ENCODE measurements at regions not wholly inside any gene's neighbourhood (a gene's known extent, or its start where the extent isn't known, plus 50 kb on each side); places are given as distances from the start of the nearest gene placed in this dataset.

- H3K79me2 ChIP-seq (ENCODE audit: insufficient read depth, low read length) = no peaks in the 10 kb centered on the region
- H3K9me3 ChIP-seq (ENCODE audit: low read length) = no peaks in the 10 kb centered on the region
- H3K9me2 ChIP-seq (ENCODE audit: low read depth, low read length) = no peaks in the 10 kb centered on the region
- no peaks in the 10 kb centered on the region for H3K36me3 ChIP-seq (ENCODE audit: insufficient read depth, low read length)
- no peaks in the 10 kb centered on the region for H4K20me1 ChIP-seq (ENCODE audit: insufficient read depth, low read length)
- H3K27ac ChIP-seq (ENCODE audit: low read depth, low read length, poor library complexity, severe bottlenecking) = no peak overlapping the region
- no peak overlapping the region for H3K9ac ChIP-seq (ENCODE audit: low read length)
- no peaks in the 10 kb centered on the region for H3K27me3 ChIP-seq (ENCODE audit: insufficient read depth, low read length)
- H3K4me3 ChIP-seq (ENCODE audit: low read depth, low read length, poor library complexity, severe bottlenecking) = no peak overlapping the region
- no peak overlapping the region for H3K4me2 ChIP-seq (ENCODE audit: low read length)
- H3K4me1 ChIP-seq (ENCODE audit: insufficient read depth, low read length, severe bottlenecking) = no peaks in the 10 kb centered on the region
- no peak overlapping the region for H2AFZ ChIP-seq (ENCODE audit: low read length)
- no peaks in the 10 kb centered on the region for H3F3A ChIP-seq (ENCODE audit: insufficient read depth, low read length)
- TF ChIP-seq EZH2 (IDR thresholded peaks at IDR 0.05; ENCODE audit: borderline replicate concordance, low read length) (no peak), CTCF (IDR thresholded peaks at IDR 0.05; ENCODE audit: low read length) (no peak)
Observed at GRCh38 chr2:215744514-215744913, 268.8 kb downstream of the MREG start.

- no peak overlapping the region for H3K4me2 ChIP-seq (ENCODE audit: low read length)
- no peaks in the 10 kb centered on the region for H3K79me2 ChIP-seq (ENCODE audit: insufficient read depth, low read length)
- no peaks in the 10 kb centered on the region for H3K9me2 ChIP-seq (ENCODE audit: low read depth, low read length)
- H3K9me3 ChIP-seq (ENCODE audit: low read length) = no peaks in the 10 kb centered on the region
- H3K27me3 ChIP-seq (ENCODE audit: insufficient read depth, low read length) = no peaks in the 10 kb centered on the region
- no peaks in the 10 kb centered on the region for H3K36me3 ChIP-seq (ENCODE audit: insufficient read depth, low read length)
- H3F3A ChIP-seq (ENCODE audit: insufficient read depth, low read length) = no peaks in the 10 kb centered on the region
- H3K9ac ChIP-seq (ENCODE audit: low read length) = no peak overlapping the region
- no peak overlapping the region for H3K27ac ChIP-seq (ENCODE audit: low read depth, low read length, poor library complexity, severe bottlenecking)
- H2AFZ ChIP-seq (ENCODE audit: low read length) = no peak overlapping the region
- H3K4me3 ChIP-seq (ENCODE audit: low read depth, low read length, poor library complexity, severe bottlenecking) = no peak overlapping the region
- no peaks in the 10 kb centered on the region for H3K4me1 ChIP-seq (ENCODE audit: insufficient read depth, low read length, severe bottlenecking)
- TF ChIP-seq CTCF (IDR thresholded peaks at IDR 0.05; ENCODE audit: low read length) = no peak
- H4K20me1 ChIP-seq (ENCODE audit: insufficient read depth, low read length) = no peaks in the 10 kb centered on the region
Observed at GRCh38 chr2:215743066-215743465, 270.3 kb downstream of the MREG start.

GRCh38 chr2:215742021-215742420, 271.3 kb downstream of the MREG start:
- no peak overlapping the region for H3K9ac ChIP-seq (ENCODE audit: low read length)
- no peak overlapping the region for H3K4me2 ChIP-seq (ENCODE audit: low read length)
- no peaks in the 10 kb centered on the region for H3K9me2 ChIP-seq (ENCODE audit: low read depth, low read length)
- TF ChIP-seq EZH2 (IDR thresholded peaks at IDR 0.05; ENCODE audit: borderline replicate concordance, low read length) = no peak
- TF ChIP-seq CTCF (IDR thresholded peaks at IDR 0.05; ENCODE audit: low read length) = no peak
- H2AFZ ChIP-seq (ENCODE audit: low read length) = no peak overlapping the region
- H3K9me3 ChIP-seq (ENCODE audit: low read length) = no peaks in the 10 kb centered on the region
- H3F3A ChIP-seq (ENCODE audit: insufficient read depth, low read length) = no peaks in the 10 kb centered on the region
- no peak overlapping the region for H3K4me3 ChIP-seq (ENCODE audit: low read depth, low read length, poor library complexity, severe bottlenecking)
- no peaks in the 10 kb centered on the region for H4K20me1 ChIP-seq (ENCODE audit: insufficient read depth, low read length)
- H3K27ac ChIP-seq (ENCODE audit: low read depth, low read length, poor library complexity, severe bottlenecking) = no peak overlapping the region
- H3K4me1 ChIP-seq (ENCODE audit: insufficient read depth, low read length, severe bottlenecking) = no peaks in the 10 kb centered on the region
- no peaks in the 10 kb centered on the region for H3K36me3 ChIP-seq (ENCODE audit: insufficient read depth, low read length)
- no peaks in the 10 kb centered on the region for H3K27me3 ChIP-seq (ENCODE audit: insufficient read depth, low read length)
- H3K79me2 ChIP-seq (ENCODE audit: insufficient read depth, low read length) = no peaks in the 10 kb centered on the region
